ENCODE measurements at regions not wholly inside any gene's neighbourhood (a gene's known extent, or its start where the extent isn't known, plus 50 kb on each side); places are given as distances from the start of the nearest gene placed in this dataset.

DNA sequence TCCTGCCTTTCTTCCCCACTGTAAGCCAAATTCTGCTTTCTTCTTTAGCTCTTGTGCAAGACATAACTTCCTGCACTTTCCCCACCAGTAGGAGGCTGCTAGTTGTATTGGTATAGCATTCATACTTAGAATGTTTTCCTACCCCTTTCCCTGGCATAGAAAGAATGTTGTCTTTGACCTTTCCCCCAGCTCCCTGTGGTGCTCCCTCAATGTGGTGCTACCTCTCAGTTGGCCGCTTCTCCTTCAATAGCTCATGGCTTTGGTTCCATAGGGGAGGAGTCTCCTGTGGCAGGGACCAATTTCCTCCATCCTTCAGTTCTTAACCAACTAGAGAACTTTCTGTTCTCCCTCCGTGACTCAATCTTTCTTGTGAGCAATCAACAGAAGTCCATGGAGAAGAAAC is 67.5 kb upstream of the AKAP13 start:
- peak; percentile 69 to 70 for DNase-seq

DNA sequence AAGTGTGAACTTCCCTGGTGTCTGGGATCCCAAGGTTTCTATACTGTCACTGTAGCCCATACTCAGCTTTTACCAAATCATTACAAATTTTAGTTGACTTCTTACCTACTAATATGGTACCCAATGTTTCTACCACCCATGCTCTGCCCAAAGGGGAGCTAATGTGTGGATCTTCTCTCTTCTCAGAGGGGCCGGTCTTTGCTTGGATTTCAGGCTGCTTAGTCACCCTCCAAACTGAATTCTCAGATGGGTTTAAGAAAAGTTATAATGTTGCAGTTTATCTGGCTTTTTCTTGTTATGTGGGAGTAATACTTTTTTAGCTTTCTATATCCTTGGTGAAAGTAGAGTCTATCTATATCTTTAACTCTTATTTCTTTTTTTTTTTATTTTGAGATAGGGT is 67.1 kb upstream of the AKAP13 start:
- DNase-seq = no peak

DNA sequence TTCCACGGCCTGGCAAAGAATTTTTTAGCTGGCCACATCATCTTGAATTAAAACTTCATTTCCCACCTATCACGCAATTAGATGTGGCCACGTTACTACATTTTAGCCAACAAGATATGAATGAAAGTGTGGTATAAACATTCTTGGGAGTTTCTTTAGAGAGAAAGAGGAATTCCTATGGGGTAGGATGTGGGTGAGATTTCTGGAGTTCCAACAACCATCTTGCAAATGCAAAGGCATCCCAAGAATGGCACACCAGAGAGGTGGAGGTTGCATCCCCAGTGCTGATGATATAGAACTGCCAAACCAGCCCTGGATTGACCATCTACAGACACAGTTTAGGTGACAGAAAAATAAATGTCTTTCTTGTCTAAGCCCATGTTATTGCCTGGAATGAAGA is 66.3 kb upstream of the AKAP13 start:
- DNase-seq = no peak

DNA sequence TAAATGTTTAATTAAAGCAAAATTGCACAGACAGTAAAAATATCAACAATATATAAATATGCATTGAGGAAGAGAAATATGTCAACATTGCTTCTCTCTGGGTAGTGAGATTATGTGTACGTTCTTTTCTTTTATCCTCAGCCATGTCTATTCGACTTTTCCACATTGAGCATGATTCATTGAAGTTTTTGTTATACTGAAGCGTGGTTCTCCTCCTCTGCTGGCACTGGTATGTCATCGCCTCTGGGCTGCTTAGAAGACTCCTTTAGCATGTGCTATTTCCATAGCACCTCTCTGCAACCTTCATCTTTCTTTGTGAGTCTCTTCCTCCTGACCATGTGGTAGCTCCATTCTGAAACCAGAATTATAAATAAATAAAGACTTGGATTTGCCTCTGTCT is 65.8 kb upstream of the AKAP13 start:
- no peak for DNase-seq

DNA sequence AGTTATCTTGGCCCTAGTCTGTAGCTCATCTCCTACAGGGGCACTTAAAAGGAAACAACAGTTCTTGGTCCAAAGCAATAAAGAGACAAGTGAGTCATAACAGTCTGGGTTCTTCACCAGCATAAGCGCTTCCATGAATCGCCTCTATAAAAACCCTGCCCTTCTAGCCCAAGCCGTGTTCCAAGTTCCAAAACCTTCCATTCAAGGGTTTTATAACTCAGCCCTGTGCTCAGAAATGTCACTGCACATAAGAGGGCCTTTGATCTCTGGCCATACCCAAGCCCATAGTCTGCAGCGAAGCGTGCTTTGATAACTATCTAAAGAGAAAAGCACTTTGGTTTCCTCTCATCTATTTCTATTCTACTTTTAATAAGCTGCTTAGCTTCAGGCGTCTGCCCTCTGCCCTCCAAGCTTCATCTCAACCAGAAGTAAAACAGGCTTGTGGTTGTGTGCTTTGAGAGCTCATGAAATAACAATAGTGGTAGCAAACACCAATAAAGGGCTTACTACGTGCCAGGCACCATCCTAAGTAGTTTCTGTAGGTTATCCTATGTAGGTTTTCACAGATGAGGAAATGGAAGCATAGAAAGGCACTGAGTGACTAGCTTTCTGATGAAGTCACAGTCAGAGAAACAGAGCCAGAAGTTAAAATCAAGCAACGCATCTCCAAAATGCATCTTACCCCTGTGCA is 64.0 kb upstream of the AKAP13 start:
- DNase-seq = no peak

DNA sequence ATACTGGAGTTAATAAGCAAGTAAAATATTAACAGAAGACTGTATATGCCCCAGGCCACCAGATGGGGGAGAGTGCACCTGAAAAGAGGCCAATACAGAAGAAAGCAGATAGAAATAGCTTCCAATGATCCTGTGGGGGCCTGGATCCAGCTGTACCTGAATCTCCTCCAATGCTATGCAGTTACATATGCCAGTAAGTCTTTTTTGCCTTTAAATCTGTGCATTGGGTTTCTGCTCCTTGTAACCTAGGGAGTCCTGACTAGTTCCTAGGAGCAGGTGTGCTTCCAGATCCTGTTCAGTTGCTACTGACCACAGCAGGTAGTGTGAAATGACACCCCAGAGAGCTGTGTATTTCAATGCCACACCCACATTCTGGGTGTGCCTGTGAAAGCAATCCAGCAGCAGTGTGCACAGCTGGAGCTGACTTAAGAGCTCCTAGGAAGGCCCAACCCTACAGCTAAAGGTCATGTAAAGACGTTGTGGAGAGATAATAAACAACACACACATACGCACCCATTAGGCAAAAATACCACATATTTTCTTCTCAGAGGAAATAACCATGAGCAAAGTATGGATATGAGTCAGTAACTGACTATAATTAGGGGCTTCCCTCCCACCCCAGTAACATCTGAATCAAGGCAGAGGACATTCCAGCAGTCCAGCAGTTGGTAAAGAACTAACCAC is 62.2 kb upstream of the AKAP13 start:
- DNase-seq = peak; percentile 41 to 72

DNA sequence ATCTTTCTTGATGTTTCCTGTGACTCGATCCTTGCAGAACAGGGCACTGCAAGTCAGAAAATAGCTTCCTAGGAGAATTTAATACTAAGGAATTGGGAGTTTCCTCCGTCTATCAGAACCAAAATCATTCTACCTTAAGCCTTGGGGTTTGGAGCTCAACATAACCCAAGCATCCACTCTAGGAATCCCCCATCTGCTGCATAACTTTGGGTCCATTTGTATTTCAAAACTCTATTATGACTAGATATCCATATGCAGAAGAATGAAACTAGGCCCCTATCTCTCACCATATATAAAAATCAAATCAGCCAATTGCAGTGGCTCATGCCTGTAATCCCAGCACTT is 61.7 kb upstream of the AKAP13 start:
- DNase-seq = no peak

DNA sequence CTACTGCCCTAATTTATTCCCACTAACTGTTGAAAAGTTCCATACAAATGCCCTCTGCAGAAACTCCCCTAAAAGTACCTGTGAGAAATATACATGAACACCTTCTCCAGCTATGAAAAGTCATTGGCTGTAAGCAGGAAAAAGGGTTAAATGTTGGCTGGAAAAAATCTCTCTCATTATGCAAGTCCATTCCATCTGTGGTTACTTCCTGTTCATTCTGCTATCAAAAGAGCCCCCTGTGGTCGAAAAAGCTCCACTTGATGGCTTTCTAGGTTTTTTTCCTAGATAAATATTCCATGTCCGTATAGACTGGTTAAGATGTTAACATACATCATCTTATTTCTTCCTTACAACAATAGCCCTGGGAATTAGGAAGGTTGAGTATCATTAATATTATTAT is 56.2 kb upstream of the AKAP13 start:
- DNase-seq = no peak

DNA sequence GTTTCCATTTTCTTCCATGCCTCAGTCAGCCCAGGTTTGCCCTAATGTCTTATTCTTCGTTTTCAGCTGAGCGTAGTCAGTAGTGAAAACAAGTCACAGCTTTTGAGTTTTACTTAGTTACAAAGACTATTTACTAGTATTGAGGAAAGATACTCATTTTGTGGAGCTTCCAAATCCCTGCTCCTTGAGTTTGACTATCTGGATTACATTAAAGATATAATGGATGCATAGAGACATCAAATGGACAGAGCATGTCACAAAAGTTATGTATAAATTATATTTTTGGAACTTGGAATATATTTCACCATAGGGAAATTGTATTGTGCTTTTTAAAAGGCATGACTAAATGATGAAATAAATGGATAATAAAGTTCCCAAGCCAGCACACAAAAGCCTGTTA is 54.6 kb upstream of the AKAP13 start:
- no peak for DNase-seq

DNA sequence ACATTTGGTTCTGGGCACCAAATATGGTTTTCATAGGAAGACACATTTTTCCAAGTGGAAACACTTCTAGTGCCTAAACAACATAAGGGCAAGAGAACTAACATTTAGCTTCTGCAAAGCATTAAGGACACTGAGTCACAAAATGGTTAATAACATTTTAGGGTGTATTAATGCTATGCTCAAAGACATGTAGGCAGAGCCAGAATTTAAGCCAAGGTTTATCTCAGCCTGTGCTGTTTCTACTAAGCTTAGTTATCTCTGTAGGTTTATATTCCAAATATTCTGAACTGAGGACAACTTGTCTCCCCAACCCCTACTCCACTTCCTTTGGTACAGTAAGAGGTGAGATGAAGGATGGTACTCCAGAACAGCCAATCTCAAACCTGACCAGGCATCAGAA is 54.1 kb upstream of the AKAP13 start:
- DNase-seq = no peak

DNA sequence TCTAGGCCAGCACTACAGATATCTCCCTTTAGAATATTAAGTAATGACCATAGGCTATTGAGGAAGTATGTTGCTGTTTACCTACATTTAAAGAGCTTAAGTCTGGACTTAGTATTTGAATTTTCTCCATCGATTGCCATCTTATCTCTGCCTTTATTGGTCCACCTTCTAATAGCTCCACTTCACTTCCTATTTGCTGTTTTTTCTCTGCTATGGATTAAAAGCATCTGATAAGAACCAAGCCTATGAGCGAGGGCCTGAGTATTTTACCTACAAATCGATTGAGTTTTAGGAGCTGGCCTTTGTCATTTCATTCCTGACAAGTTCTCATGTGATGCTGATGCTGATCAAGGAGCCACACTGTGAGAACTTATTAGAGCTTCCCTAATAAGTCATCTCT is 52.6 kb upstream of the AKAP13 start:
- no peak for DNase-seq

DNA sequence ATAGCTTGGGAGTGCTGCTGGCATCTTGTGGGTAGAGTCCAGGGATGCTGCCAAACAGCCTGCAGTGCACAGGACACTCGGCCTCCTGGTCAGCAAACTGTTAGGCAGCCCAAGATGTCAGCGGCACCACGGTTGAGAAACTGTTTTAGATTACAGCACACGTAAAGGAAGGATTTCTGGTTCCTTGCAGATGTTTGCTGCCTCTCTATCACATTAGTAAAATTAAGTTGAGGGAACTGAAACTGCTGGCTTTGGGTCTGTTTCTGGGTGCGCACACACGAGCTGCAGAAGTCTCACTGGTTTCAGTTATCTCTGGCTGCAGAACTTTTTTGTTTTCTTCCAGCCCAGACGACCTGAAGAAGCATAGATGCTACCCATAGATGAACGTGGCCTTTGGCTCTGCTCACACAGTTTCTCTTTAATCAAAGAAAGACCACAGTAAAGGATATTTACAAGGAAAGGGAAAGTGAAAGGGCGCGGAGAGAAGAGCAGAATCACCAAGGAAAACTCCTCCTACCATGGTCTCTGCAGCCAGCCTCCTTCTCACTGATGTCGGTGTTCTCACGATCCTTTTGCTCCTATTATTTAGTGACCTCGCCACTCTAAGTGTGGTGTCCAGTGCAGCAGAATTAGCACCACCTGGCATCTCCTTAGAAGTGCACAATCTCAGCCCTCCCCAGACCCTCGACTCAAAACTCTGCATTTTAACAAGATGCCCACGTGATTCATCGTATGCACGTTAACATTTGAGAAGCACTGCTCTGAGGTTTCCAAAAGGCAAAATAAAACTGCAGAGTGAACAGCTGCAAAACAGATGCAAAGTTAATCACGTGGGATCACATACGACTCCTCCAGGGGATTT is 50.6 kb upstream of the AKAP13 start:
- DNase-seq = peak; percentile 37 to 64
